Neural progenitor cell (in vitro differentiated cells): ENCODE measurements at regions not wholly inside any gene's neighbourhood (a gene's known extent, or its start where the extent isn't known, plus 50 kb on each side); places are given as distances from the start of the nearest gene placed in this dataset.

Source experiments
- EZH2 ChIP-seq: fragments of 200-600 bp; sonication (generic); IDR thresholded peaks from 2 replicates; pipeline ENCODE4 v1.6.1; 2017; ENCODE audit warnings: antibody characterized with exemption, mild to moderate bottlenecking, moderate library complexity
- TF ChIP-seq, protein P1 (sequence below): fragments of 200-600 bp; sonication (generic); IDR thresholded peaks from 2 replicates; pipeline ENCODE4 v1.5.1; 2017; ENCODE audit warnings: antibody characterized with exemption, mild to moderate bottlenecking

DNA sequence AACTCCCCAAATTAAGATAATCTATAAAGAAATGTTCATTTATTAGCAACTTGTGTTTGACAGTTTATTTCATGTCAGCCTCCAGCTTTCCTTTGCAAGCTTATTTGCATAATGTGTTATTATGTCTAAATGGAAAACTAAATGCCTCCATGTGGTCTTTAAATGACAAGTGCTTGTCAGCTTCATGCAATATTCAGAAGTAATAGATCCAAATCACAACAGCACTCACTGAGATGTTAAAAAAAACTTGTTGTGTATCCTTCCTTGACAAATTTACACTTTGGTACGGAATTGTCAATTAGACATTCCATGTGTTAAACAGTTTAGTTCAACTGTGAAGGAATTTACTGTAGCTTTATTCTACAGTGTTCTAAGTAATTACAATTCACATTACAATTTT lies 124.4 kb upstream of the PTBP2 start:
- TF ChIP-seq, protein P1, sequence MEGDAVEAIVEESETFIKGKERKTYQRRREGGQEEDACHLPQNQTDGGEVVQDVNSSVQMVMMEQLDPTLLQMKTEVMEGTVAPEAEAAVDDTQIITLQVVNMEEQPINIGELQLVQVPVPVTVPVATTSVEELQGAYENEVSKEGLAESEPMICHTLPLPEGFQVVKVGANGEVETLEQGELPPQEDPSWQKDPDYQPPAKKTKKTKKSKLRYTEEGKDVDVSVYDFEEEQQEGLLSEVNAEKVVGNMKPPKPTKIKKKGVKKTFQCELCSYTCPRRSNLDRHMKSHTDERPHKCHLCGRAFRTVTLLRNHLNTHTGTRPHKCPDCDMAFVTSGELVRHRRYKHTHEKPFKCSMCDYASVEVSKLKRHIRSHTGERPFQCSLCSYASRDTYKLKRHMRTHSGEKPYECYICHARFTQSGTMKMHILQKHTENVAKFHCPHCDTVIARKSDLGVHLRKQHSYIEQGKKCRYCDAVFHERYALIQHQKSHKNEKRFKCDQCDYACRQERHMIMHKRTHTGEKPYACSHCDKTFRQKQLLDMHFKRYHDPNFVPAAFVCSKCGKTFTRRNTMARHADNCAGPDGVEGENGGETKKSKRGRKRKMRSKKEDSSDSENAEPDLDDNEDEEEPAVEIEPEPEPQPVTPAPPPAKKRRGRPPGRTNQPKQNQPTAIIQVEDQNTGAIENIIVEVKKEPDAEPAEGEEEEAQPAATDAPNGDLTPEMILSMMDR: no peak
- TF ChIP-seq EZH2: no peak
